Esophagus (tissue), 2 donors: ENCODE measurements at regions not wholly inside any gene's neighbourhood (a gene's known extent, or its start where the extent isn't known, plus 50 kb on each side); places are given as distances from the start of the nearest gene placed in this dataset.
"Not testable (repeated sequence)": the region's sequence is repeated elsewhere in the genome, so short reads cannot be mapped to it uniquely, and the experiment has no call there.

Experiments used
- H3K27ac ChIP-seq, 2 donors: one replicate each; pipeline ENCODE4 v1.5.1; 2013; ENCODE audit warnings: low read depth in 2 of 2, mild to moderate bottlenecking in 2 of 2, inconsistent platforms in 1 of 2, low read length in 1 of 2, moderate library complexity in 1 of 2
- H3K27me3 ChIP-seq, 2 donors: one replicate each; pipeline ENCODE4 v1.6.1; 2013; ENCODE audit warnings: low read length in 2 of 2, control low read depth in 1 of 2, mild to moderate bottlenecking in 1 of 2; ENCODE audit not compliant: insufficient read depth in 2 of 2, control insufficient read depth in 1 of 2
- H3K36me3 ChIP-seq, 2 donors: one replicate each; pipeline ENCODE4 v1.6.1; 2013; ENCODE audit warnings: low read length in 1 of 2; ENCODE audit not compliant: control insufficient read depth in 2 of 2, insufficient read depth in 2 of 2
- H3K4me1 ChIP-seq, 2 donors: one replicate each; pipeline ENCODE4 v1.6.1; 2013; ENCODE audit warnings: low read length in 1 of 2; ENCODE audit not compliant: control insufficient read depth in 2 of 2, insufficient read depth in 2 of 2
- H3K4me3 ChIP-seq, 2 donors: one replicate each; pipeline ENCODE4 v1.5.1; 2013; ENCODE audit warnings: low read length in 2 of 2, mild to moderate bottlenecking in 2 of 2, low read depth in 1 of 2, moderate library complexity in 1 of 2
- H3K9me3 ChIP-seq, 2 donors: one replicate each; pipeline ENCODE4 v1.6.1; 2013; ENCODE audit warnings: mild to moderate bottlenecking in 2 of 2, low read depth in 1 of 2, low read length in 1 of 2, moderate library complexity in 1 of 2; ENCODE audit not compliant: control insufficient read depth in 2 of 2, insufficient read depth in 1 of 2
- WGBS, 2 donors: extraction: QIAGEN DNeasy Blood & Tissue Kit; methylation state at CpG; one replicate each; pipeline ENCODE4 v1.1.7; 2013; 5-methylcytosine and 5-hydroxymethylcytosine counted together
- donor health status: healthy with polysubstance abuse.
- donor health status: Bipolar disorder and iron deficiency.

GRCh38 chr2:12918138-12918834, 201.6 kb downstream of the TRIB2 start:
- Histone ChIP-seq H3K4me1 (no peaks in the 10 kb centered on the region), H3K9me3 (no peaks in the 10 kb centered on the region), H3K36me3 (no peaks in the 10 kb centered on the region), H3K27ac (no peak overlapping the region), H3K4me3 (no peak overlapping the region), H3K27me3 (no peaks in the 10 kb centered on the region)
- WGBS, 2 donors, result 60 to 66% methylated on average over 7 of the region's 7 CpGs

- no peaks in the 10 kb centered on the region for H3K27me3 ChIP-seq
- no peaks in the 10 kb centered on the region for H3K9me3 ChIP-seq
- H3K27ac ChIP-seq, result peak overlapping the region in 1 of 2 donors; percentile 55
- H3K4me1 ChIP-seq, result no peaks in the 10 kb centered on the region
- no peak overlapping the region for H3K4me3 ChIP-seq
- no peaks in the 10 kb centered on the region for H3K36me3 ChIP-seq
- 32 to 34% methylated on average over 7 of the region's 7 CpGs for WGBS, 2 donors
Observed at GRCh38 chr2:12918835-12919445, 202.2 kb downstream of the TRIB2 start.

- WGBS, 2 donors, result 89 to 90% methylated on average over 5 of the region's 5 CpGs
- no peak overlapping the region for H3K27ac ChIP-seq
Observed at GRCh38 chr2:12921321-12921720, 204.6 kb downstream of the TRIB2 start.

GRCh38 chr2:12923907-12924610, 207.3 kb downstream of the TRIB2 start:
- no peaks in the 10 kb centered on the region for H3K9me3 ChIP-seq
- no peak overlapping the region for H3K27ac ChIP-seq
- no peaks in the 10 kb centered on the region for H3K4me1 ChIP-seq
- H3K4me3 ChIP-seq, result no peak overlapping the region
- no peaks in the 10 kb centered on the region for H3K27me3 ChIP-seq
- no peaks in the 10 kb centered on the region for H3K36me3 ChIP-seq
- WGBS, 2 donors, result 77 to 82% methylated on average over 4 of the region's 4 CpGs

More at GRCh38 chr2:12921321-12921720, 204.6 kb downstream of the TRIB2 start:
- Histone ChIP-seq H3K9me3 (no peaks in the 10 kb centered on the region), H3K36me3 (no peaks in the 10 kb centered on the region), H3K4me3 (no peak overlapping the region), H3K27me3 (no peaks in the 10 kb centered on the region), H3K4me1 (no peaks in the 10 kb centered on the region)

GRCh38 chr2:12926641-12927040, 209.9 kb downstream of the TRIB2 start:
- H3K27ac ChIP-seq, H3K9me3 ChIP-seq, H3K36me3 ChIP-seq, H3K27me3 ChIP-seq, H3K4me1 ChIP-seq, H3K4me3 ChIP-seq: not testable (repeated sequence)
- WGBS, 2 donors, result 96 to 98% methylated on average over 27 to 37 of the region's 37 CpGs

DNA sequence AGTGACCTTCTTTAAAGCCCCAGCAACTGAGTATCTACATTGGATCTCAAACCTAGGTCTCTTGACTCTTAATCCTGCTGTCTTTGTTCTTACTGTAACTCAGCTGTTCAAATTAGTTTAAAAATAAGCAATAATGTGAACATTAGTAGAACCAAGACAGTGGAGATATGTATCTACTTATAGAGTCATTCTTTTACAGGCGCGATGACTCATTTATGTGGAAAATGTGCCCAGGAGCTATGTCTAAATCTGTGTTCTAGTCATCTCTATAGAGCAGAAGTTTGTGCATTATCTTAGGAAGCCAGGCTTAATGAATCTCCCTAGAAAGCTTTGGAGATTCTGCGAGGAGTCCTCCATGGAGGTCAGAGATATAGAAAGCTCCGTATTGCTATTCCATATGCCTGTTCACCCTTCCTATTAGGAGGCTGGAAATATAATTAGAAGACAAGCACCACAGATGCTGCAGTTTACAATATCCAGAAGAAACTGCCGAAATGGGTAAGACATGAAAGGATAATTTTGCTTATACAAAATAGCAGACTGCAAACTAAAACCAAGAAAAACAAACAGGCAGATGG, 211.6 kb downstream of the TRIB2 start:
- 44 to 64% methylated on average over 5 of the region's 5 CpGs for WGBS, 2 donors

GRCh38 chr2:12928775-12929401, 212.2 kb downstream of the TRIB2 start:
- Histone ChIP-seq H3K27ac (no peak overlapping the region), H3K4me1 (no peaks in the 10 kb centered on the region), H3K27me3 (no peaks in the 10 kb centered on the region), H3K4me3 (no peak overlapping the region), H3K36me3 (no peaks in the 10 kb centered on the region), H3K9me3 (no peaks in the 10 kb centered on the region)
- 45 to 49% methylated on average over 4 of the region's 4 CpGs for WGBS, 2 donors

More for the DNA sequence above, 211.6 kb downstream of the TRIB2 start:
- Histone ChIP-seq H3K9me3 (no peaks in the 10 kb centered on the region), H3K4me1 (no peaks in the 10 kb centered on the region), H3K27me3 (no peaks in the 10 kb centered on the region), H3K27ac (no peak overlapping the region), H3K36me3 (no peaks in the 10 kb centered on the region), H3K4me3 (no peak overlapping the region)

- Histone ChIP-seq H3K27me3 (peaks cover 0 to 2% of the 10 kb centered on the region in 2 donors), H3K27ac (no peak overlapping the region)
- 88 to 94% methylated on average over 3 of the region's 3 CpGs for WGBS, 2 donors
Observed at GRCh38 chr2:12929758-12930157, 213.0 kb downstream of the TRIB2 start.

DNA sequence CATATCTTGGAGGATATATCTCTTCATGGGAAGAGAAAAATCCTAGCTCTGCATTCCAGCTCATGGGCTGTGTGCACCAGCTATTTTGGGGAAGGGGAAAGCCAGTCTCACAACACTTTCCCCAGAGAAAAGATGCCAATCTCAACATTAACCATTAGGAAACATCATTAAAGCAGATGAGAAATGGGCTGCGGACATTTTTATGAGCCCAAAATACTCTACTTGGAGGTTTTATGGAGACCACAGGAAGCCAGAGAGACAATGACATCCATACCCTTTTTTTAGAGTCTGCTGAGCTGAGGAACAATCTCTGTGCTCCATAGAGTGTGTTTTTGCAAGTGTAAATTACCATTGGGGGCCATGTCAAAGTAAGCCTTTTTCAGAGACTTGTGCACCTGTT, 213.7 kb downstream of the TRIB2 start:
- Histone ChIP-seq H3K27ac (no peak overlapping the region), H3K9me3 (no peaks in the 10 kb centered on the region), H3K4me3 (no peak overlapping the region), H3K36me3 (no peaks in the 10 kb centered on the region), H3K4me1 (no peaks in the 10 kb centered on the region), H3K27me3 (peaks cover 0 to 2% of the 10 kb centered on the region in 2 donors)
- WGBS, 2 donors, result 85 to 86% methylated on average over 1 of the region's 1 CpG

More at GRCh38 chr2:12929758-12930157, 213.0 kb downstream of the TRIB2 start:
- Histone ChIP-seq H3K9me3 (no peaks in the 10 kb centered on the region), H3K4me1 (no peaks in the 10 kb centered on the region), H3K36me3 (no peaks in the 10 kb centered on the region), H3K4me3 (no peak overlapping the region)
